GM12891 (cell line): ENCODE measurements at regions not wholly inside any gene's neighbourhood (a gene's known extent, or its start where the extent isn't known, plus 50 kb on each side); places are given as distances from the start of the nearest gene placed in this dataset.
A peak's percentile ranks its signal among the peaks of the same experiment; 100 is the strongest.
"Not testable (repeated sequence)": the region's sequence is repeated elsewhere in the genome, so short reads cannot be mapped to it uniquely, and the experiment has no call there.

Experiments
- DNase-seq: peaks from one replicate; pipeline ENCODE4 v3.0.0; 2011; ENCODE audit warnings: low spot score; ENCODE audit not compliant: insufficient read length
- FAIRE-seq: peaks from 2 replicates; lab custom pipeline; 2011; peaks lifted over from hg19 to GRCh38; lab: Jason Lieb, UNC
- PAX5 ChIP-seq: IDR thresholded peaks from 2 replicates; pipeline ENCODE4 v1.6.1; 2011; ENCODE audit warnings: low read length, moderate library complexity, mild to moderate bottlenecking; ENCODE audit not compliant: insufficient read depth, severe bottlenecking
- POLR2A ChIP-seq: IDR thresholded peaks from 2 replicates; pipeline ENCODE4 v1.6.1; 2011; ENCODE audit warnings: low read depth, low read length, control low read depth
- POLR2AphosphoS5 ChIP-seq: IDR thresholded peaks from 2 replicates; pipeline ENCODE4 v1.6.1; 2011; ENCODE audit warnings: low read depth, low read length, control low read depth
- POU2F2 ChIP-seq: IDR thresholded peaks from 2 replicates; pipeline ENCODE4 v1.6.1; 2011; ENCODE audit warnings: low read depth, mild to moderate bottlenecking, control low read depth, low read length, moderate library complexity
- SPI1 ChIP-seq: IDR thresholded peaks from 2 replicates; pipeline ENCODE4 v1.6.1; 2011; ENCODE audit warnings: low read depth, low read length, control low read depth
- TAF1 ChIP-seq: IDR thresholded peaks from 2 replicates; pipeline ENCODE4 v1.6.1; 2011; ENCODE audit warnings: low read depth, low read length, control low read depth

DNA sequence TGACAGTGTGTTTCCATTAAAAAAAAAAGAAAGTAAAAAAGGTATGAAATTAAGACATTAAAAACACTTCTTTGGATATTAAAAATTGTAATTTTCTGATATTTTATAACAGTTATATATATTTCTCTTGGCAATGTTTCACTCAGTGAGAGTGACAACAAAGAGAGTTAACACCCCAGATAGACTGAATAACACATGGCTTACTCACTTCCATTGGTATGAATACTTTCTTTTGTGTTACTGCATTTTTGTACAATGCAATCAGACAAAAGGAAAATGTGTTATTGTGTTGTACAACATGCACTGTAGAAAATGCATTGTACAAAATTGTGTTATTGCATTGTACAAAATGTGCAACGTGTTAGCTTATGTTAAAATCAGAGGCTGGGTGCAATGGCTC, 676.6 kb upstream of the AMELY start:
- not testable (repeated sequence) for DNase-seq, FAIRE-seq

DNA sequence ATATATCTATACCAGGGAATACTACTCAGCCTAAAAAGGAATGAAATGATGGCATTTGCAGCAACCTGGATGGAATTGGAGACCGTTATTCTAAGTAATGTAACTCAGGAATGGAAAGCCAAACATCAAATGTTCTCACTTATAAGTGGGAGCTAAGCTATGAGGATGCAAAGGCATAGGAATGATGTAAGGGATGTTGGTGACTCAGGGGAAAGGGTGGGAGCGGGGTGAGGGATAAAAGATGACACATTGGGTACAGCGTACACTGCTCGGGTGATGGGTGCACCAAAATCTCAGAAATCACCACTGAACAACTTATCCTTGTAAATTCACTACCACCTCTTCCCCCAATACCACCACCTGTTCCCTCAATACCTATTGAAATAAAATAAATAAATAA, 651.0 kb upstream of the AMELY start:
- TF ChIP-seq POU2F2 (no peak), PAX5 (no peak), TAF1 (no peak), POLR2AphosphoS5 (no peak), POLR2A (no peak), SPI1 (no peak)

DNA sequence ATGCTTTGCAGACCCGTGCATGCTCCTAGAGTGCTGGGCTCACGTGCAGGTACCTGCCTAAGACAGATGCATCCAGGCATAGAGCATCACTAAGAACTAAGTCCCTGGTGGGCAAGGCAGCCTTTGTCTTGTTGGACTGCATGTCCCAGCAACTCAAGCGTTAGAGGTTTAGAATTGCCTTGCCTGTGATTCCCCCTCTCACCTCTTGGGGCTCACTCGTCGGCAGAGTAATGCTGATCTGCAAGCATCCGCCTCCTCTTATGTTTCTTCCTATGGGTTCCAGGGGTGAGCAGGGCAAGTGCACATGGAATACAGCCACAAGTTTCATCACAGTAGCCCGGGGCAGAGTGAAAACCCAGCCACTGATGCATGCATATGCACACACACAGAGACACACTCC, 646.1 kb upstream of the AMELY start:
- TF ChIP-seq SPI1 = no peak
- FAIRE-seq (no peak), DNase-seq (peak; percentile 3)

More for the DNA sequence above, 651.0 kb upstream of the AMELY start:
- FAIRE-seq (no peak), DNase-seq (no peak)

DNA sequence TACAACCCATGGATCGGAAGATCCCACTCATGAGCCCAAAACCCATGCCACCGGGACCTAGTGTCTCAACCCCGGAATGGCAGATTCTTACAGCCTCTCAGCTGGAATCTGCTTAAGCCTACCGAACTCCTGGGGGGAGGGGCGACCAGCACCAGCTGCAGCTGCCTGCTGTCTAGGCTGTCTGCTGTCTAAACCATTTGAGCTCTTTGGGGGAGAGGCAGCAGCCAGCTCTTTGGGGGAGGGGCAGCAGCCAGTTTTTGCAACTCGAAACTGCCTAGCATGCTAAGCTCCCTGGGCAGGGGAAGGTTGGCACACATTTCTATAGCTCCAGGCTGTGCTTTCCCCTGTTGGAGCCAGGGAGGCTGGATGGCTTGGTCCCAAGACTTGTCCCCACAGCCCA, 643.5 kb upstream of the AMELY start:
- DNase-seq (no peak), FAIRE-seq (no peak)
- TF ChIP-seq POLR2A (no peak), POU2F2 (no peak), TAF1 (no peak), PAX5 (no peak), POLR2AphosphoS5 (no peak)

DNA sequence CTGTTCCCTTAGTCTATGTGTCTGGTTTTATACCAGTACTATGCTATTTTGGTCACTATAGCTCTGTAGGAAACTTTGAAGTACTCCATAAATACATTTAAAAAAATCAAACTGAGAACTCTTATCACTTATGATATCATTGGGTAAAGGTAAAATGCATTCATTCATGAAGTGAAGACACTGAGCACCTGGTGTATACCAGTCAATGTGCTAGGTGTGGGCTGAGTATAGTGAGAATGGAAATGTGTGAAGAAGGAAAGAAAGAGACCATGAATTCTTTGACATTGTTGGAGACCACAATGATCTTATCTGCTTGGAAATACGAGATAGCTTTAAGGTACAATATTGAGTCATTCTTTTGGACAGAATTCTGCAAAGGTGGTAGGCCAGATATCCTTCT, 633.5 kb upstream of the AMELY start:
- TF ChIP-seq PAX5 = no peak
- no peak for TF ChIP-seq POU2F2
- TF ChIP-seq SPI1 = no peak
- TF ChIP-seq POLR2A = no peak
- TF ChIP-seq TAF1 = no peak
- TF ChIP-seq POLR2AphosphoS5 = no peak
- FAIRE-seq (no peak), DNase-seq (no peak)

DNA sequence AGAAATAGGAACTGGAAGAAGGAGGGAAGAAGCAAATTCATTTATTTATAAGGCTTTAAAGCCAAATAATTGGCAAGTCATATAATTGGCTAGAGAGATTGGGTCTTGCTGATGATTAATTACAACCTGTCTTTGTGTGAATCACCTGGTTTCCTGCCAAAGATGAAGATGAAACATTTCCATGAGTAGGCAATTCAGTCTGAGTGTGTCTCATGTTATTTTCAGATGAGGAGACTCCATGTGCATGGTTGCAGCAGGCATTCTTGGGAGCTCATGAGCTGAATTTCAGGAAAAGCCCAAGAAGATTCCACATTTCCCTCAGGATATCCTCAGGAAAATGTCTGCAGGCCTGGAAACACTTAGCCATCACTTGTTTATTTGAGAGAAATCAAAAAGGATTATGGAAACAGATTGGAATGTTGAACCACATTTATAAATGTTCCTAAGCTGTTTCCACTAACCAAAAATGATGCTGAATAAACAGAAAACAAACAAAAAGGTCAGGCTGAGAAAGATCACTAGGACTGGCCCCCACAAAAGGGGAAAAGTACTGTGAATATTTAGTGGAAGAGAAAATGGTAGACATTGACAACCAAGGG, 632.7 kb upstream of the AMELY start:
- DNase-seq (no peak), FAIRE-seq (no peak)
- TF ChIP-seq POU2F2 = no peak
- TF ChIP-seq TAF1 = no peak
- TF ChIP-seq POLR2A = no peak
- TF ChIP-seq PAX5 = no peak
- no peak for TF ChIP-seq SPI1
- no peak for TF ChIP-seq POLR2AphosphoS5

DNA sequence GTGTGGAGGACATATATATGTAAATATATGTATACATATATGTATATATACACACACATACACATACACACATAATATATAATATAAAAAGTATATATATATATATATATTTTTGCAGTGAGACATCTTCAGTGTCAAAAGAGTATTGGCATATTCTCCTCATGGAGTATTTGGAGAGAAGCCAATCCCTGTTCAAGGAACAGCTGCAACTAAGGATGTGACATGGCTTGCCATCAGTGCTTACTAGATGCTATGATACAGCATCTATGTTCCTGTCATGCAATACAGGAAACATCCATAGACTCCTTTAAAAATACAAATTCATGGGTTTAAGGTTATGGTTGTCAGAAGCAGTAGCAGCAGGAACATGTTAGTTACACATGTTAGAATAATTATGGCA, 632.0 kb upstream of the AMELY start:
- FAIRE-seq (no peak), DNase-seq (no peak)
- TF ChIP-seq SPI1 (no peak), POLR2A (no peak), TAF1 (no peak), POLR2AphosphoS5 (no peak), POU2F2 (no peak), PAX5 (no peak)

DNA sequence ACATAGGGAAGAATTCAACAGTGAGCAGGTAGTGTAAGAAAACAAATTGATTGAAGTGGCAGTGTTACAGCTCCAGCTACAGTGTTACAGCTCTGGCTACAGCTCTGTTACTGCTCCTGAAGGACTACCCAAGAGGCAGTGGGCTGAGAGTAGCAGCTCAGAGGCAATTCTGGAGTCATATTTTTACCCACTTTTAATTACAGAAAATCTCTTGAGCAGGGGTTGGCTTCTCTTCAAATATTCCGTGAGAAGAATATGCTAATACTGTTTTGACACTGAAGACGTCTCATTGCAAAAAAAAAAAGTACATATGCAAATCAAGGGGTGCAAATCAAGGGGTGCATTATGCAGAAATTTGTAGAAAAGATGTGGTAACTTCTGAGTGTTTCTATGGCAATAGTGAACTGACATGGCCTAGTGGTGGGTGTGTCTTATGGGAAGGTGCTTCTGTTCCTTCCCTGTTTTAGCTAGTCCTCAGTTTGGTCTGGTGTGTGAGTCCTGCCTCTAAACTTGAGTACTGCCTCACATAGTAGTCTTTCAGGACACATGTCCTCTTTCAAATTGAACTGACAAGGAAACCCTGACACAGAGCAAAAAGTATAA, 630.8 kb upstream of the AMELY start:
- no peak for DNase-seq
- no peak for TF ChIP-seq TAF1
- no peak for TF ChIP-seq POU2F2
- TF ChIP-seq PAX5 = no peak
- TF ChIP-seq SPI1 = no peak
- TF ChIP-seq POLR2AphosphoS5 = no peak
- no peak for TF ChIP-seq POLR2A
- FAIRE-seq = no peak

DNA sequence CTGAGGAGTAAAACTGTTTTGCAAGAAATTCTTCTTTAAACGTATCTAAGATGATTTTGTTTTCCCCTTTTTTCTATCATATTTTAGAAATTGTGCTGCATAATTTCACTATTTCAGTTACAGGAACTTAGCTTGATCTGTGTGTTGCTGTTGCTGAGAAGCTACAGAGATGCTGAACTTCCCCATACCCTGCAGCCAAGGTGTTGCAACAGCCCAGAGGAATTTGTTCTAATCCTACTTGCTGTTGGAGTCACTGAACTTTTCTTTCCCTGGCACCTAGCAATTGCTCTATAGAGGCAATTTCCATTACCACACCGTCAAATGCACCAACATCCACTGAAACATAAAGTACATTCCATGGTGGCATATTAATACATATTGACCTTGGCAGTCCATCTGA, 617.8 kb upstream of the AMELY start:
- no peak for FAIRE-seq
- no peak for DNase-seq
- no peak for TF ChIP-seq POLR2AphosphoS5
- TF ChIP-seq SPI1 = no peak
- TF ChIP-seq POU2F2 = no peak
- no peak for TF ChIP-seq TAF1
- TF ChIP-seq PAX5 = no peak
- no peak for TF ChIP-seq POLR2A

DNA sequence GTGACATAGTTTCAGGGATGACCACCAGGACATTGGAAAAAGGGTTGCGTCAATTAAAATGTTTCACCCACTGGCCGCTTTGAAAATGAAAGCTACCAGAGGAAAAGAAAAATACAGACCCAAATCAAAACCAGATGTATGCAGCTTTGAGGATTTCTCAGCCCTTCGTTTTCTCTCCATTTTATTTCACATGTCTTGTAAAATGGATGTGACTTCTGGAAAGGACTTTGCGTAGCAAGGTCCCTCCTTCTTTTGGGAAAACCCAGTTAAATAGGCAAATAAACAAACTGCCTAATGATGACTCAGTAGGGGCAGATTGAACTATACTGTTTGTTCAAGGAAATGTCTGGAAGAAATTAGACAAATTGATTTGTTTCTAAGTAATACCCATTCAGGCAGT, 616.0 kb upstream of the AMELY start:
- FAIRE-seq, DNase-seq: not testable (repeated sequence)

DNA sequence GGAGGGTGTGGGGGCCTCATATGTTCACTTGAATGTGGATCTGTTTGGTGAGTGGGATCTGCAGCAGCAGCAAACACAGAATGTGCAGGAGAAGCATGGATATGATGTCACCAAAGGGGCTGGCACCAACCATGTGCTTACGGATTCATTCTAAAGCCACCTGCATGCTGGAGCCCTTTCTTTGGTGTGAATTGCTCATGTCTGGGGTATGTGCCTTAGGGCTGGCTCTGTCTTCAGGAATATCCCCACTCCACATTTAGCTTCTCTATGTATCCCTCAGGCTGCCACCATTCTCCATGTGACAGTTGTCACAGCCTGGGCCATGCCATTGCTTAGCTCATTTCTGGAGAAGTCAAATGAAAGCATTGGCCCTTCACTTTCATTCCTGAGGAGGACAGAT, 606.8 kb upstream of the AMELY start:
- no peak for TF ChIP-seq POLR2AphosphoS5
- TF ChIP-seq POLR2A = no peak
- no peak for TF ChIP-seq SPI1
- no peak for TF ChIP-seq PAX5
- no peak for TF ChIP-seq POU2F2
- TF ChIP-seq TAF1 = no peak
- DNase-seq (no peak), FAIRE-seq (no peak)
